ENCODE measurements at regions not wholly inside any gene's neighbourhood (a gene's known extent, or its start where the extent isn't known, plus 50 kb on each side); places are given as distances from the start of the nearest gene placed in this dataset.

GRCh38 chr5:152315942-152316341 lies 89.1 kb downstream of the NMUR2 start:
- no peak for TF ChIP-seq TCF12 (IDR thresholded peaks at IDR 0.05; ENCODE audit: low read depth)
- TF ChIP-seq CREB1 (IDR thresholded peaks at IDR 0.05; ENCODE audit: low read depth): no peak
- TF ChIP-seq, protein P1, sequence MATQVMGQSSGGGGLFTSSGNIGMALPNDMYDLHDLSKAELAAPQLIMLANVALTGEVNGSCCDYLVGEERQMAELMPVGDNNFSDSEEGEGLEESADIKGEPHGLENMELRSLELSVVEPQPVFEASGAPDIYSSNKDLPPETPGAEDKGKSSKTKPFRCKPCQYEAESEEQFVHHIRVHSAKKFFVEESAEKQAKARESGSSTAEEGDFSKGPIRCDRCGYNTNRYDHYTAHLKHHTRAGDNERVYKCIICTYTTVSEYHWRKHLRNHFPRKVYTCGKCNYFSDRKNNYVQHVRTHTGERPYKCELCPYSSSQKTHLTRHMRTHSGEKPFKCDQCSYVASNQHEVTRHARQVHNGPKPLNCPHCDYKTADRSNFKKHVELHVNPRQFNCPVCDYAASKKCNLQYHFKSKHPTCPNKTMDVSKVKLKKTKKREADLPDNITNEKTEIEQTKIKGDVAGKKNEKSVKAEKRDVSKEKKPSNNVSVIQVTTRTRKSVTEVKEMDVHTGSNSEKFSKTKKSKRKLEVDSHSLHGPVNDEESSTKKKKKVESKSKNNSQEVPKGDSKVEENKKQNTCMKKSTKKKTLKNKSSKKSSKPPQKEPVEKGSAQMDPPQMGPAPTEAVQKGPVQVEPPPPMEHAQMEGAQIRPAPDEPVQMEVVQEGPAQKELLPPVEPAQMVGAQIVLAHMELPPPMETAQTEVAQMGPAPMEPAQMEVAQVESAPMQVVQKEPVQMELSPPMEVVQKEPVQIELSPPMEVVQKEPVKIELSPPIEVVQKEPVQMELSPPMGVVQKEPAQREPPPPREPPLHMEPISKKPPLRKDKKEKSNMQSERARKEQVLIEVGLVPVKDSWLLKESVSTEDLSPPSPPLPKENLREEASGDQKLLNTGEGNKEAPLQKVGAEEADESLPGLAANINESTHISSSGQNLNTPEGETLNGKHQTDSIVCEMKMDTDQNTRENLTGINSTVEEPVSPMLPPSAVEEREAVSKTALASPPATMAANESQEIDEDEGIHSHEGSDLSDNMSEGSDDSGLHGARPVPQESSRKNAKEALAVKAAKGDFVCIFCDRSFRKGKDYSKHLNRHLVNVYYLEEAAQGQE (IDR thresholded peaks at IDR 0.05; ENCODE audit: low read depth): no peak
- TF ChIP-seq RAD21 (IDR thresholded peaks at IDR 0.05; ENCODE audit: low read depth): no peak
- no peak for TF ChIP-seq ZBTB7A (IDR thresholded peaks at IDR 0.05; ENCODE audit: low read depth)
- TF ChIP-seq EGR1 (IDR thresholded peaks at IDR 0.05): no peak

Measured in Ishikawa (cell line).